Trophoblast cell (in vitro differentiated cells and primary cell): ENCODE measurements at regions not wholly inside any gene's neighbourhood (a gene's known extent, or its start where the extent isn't known, plus 50 kb on each side); places are given as distances from the start of the nearest gene placed in this dataset.

Source experiments
- DNase-seq, 2 donors: peaks; one replicate each; pipeline ENCODE4 v3.0.0-alpha.2; 2016
- H2AFZ ChIP-seq: 2 replicates; pipeline ENCODE4 v1.6.1; 2013; ENCODE audit warnings: low read length, moderate library complexity, mild to moderate bottlenecking; ENCODE audit not compliant: insufficient read depth, poor library complexity
- H2AK5ac ChIP-seq: 2 replicates; pipeline ENCODE4 v1.6.1; 2013; ENCODE audit warnings: mild to moderate bottlenecking, low read length
- H2BK120ac ChIP-seq: 2 replicates; pipeline ENCODE4 v1.6.1; 2013; ENCODE audit warnings: low read length, mild to moderate bottlenecking, moderate library complexity; ENCODE audit not compliant: insufficient read depth, poor library complexity
- H2BK12ac ChIP-seq: 2 replicates; pipeline ENCODE4 v1.6.1; 2013; ENCODE audit warnings: mild to moderate bottlenecking, low read length, moderate library complexity
- H2BK5ac ChIP-seq: 2 replicates; pipeline ENCODE4 v1.6.1; 2013; ENCODE audit warnings: low read length, low read depth, moderate library complexity, mild to moderate bottlenecking; ENCODE audit not compliant: poor library complexity
- H3K14ac ChIP-seq: 2 replicates; pipeline ENCODE4 v1.6.1; 2013; ENCODE audit warnings: mild to moderate bottlenecking, low read length
- H3K18ac ChIP-seq: 2 replicates; pipeline ENCODE4 v1.6.1; 2013; ENCODE audit warnings: mild to moderate bottlenecking, low read length
- H3K23ac ChIP-seq: 2 replicates; pipeline ENCODE4 v1.6.1; 2013; ENCODE audit warnings: low read length
- H3K27ac ChIP-seq: 2 replicates; pipeline ENCODE4 v1.5.1; 2013; ENCODE audit warnings: low read depth, mild to moderate bottlenecking, inconsistent platforms, low read length, moderate library complexity
- H3K27me3 ChIP-seq: 2 replicates; pipeline ENCODE4 v1.6.1; 2013; ENCODE audit warnings: inconsistent platforms, mild to moderate bottlenecking, low read length, moderate library complexity; ENCODE audit not compliant: insufficient read depth
- H3K36me3 ChIP-seq, 2 experiments: 1 replicate in 1 of 2; 2 replicates in 1 of 2; pipeline ENCODE4 v1.6.1; 2013; ENCODE audit warnings: low read length in 2 of 2, mild to moderate bottlenecking in 2 of 2, moderate library complexity in 1 of 2; ENCODE audit not compliant: insufficient read depth in 2 of 2, control insufficient read depth in 1 of 2
- H3K4ac ChIP-seq: 2 replicates; pipeline ENCODE4 v1.6.1; 2013; ENCODE audit warnings: low read depth, mild to moderate bottlenecking, low read length, moderate library complexity
- H3K4me1 ChIP-seq, 2 experiments: 1 replicate in 1 of 2; 2 replicates in 1 of 2; pipeline ENCODE4 v1.6.1; 2013; ENCODE audit warnings: low read length in 2 of 2, mild to moderate bottlenecking in 2 of 2, moderate library complexity in 1 of 2; ENCODE audit not compliant: insufficient read depth in 2 of 2, control insufficient read depth in 1 of 2
- H3K4me2 ChIP-seq: 2 replicates; pipeline ENCODE4 v1.6.1; 2013; ENCODE audit warnings: inconsistent platforms, mild to moderate bottlenecking, low read length, moderate library complexity
- H3K4me3 ChIP-seq: 2 replicates; pipeline ENCODE4 v1.5.1; 2013; ENCODE audit warnings: mild to moderate bottlenecking, low read depth, low read length, inconsistent platforms
- H3K79me1 ChIP-seq: one replicate; pipeline ENCODE4 v1.6.1; 2013; ENCODE audit warnings: low read length
- H3K79me2 ChIP-seq: 2 replicates; pipeline ENCODE4 v1.6.1; 2013; ENCODE audit warnings: low read length, mild to moderate bottlenecking; ENCODE audit not compliant: control insufficient read depth, insufficient read depth, poor library complexity
- H3K9ac ChIP-seq: 2 replicates; pipeline ENCODE4 v1.6.1; 2013; ENCODE audit warnings: mild to moderate bottlenecking, low read length
- H3K9me3 ChIP-seq: 2 replicates; pipeline ENCODE4 v1.6.1; 2013; ENCODE audit warnings: low read depth, mild to moderate bottlenecking, control low read depth, inconsistent platforms, low read length; ENCODE audit not compliant: insufficient read depth
- H4K12ac ChIP-seq: 2 replicates; pipeline ENCODE4 v1.6.1; 2013; ENCODE audit warnings: low read depth, mild to moderate bottlenecking, low read length, moderate library complexity
- H4K8ac ChIP-seq: 2 replicates; pipeline ENCODE4 v1.6.1; 2013; ENCODE audit warnings: low read depth, mild to moderate bottlenecking, low read length, moderate library complexity
- H4K91ac ChIP-seq: one replicate; pipeline ENCODE4 v1.6.1; 2013; ENCODE audit warnings: low read depth, mild to moderate bottlenecking, low read length, moderate library complexity
- WGBS: extraction: QIAGEN DNeasy Blood & Tissue Kit; methylation state at CpG from one replicate; pipeline ENCODE4 v1.1.7; 2013; ENCODE audit warnings: missing lambda C conversion rate; ENCODE audit not compliant: insufficient read length, insufficient coverage; ENCODE audit errors: extremely low coverage; 5-methylcytosine and 5-hydroxymethylcytosine counted together

DNA sequence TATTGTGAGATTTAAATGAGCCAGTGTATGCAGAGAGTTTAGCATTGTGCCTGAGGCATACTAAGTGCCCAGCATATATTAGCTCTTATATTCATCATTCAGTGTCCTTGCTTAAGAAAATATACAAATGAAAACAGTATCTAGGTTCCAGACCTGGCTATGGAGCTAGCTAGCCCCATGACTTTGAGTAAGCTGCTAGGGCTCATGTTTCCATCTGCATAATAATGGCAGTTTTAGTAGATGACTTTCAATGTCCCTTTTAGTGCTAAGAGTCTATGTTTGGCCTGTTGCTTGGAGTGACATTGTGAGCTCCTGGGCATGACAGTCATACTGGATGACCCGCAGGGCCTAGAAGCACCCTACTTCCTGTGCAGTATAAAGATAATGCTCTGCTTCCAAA is 435.3 kb downstream of the ZIC3 start:
- Histone ChIP-seq H4K8ac (no peak overlapping the region), H4K91ac (no peak overlapping the region), H3K23ac (no peak overlapping the region), H2BK12ac (no peak overlapping the region), H2AFZ (no peak overlapping the region), H3K27me3 (no peaks in the 10 kb centered on the region), H3K79me2 (no peaks in the 10 kb centered on the region), H3K4me3 (no peak overlapping the region), H3K4me1 (no peaks in the 10 kb centered on the region), H2BK120ac (no peak overlapping the region), H3K27ac (no peak overlapping the region), H3K9ac (no peak overlapping the region), H3K9me3 (no peaks in the 10 kb centered on the region), H3K36me3 (no peaks in the 10 kb centered on the region), H3K4me2 (no peak overlapping the region), H3K14ac (no peak overlapping the region), H2AK5ac (no peak overlapping the region), H4K12ac (no peak overlapping the region), H3K79me1 (no peaks in the 10 kb centered on the region), H2BK5ac (no peak overlapping the region), H3K4ac (no peak overlapping the region), H3K18ac (no peak overlapping the region)
- no peak for DNase-seq
- WGBS: no CpG with 5 or more reads among the region's 1 CpG

GRCh38 chrX:138006180-138006579 is 440.3 kb downstream of the ZIC3 start:
- Histone ChIP-seq H3K18ac (no peak overlapping the region), H3K9ac (no peak overlapping the region), H2BK12ac (no peak overlapping the region), H4K8ac (no peak overlapping the region), H3K27me3 (no peaks in the 10 kb centered on the region), H3K9me3 (no peaks in the 10 kb centered on the region), H3K4me3 (no peak overlapping the region), H4K12ac (no peak overlapping the region), H3K23ac (no peak overlapping the region), H3K79me2 (no peaks in the 10 kb centered on the region), H2AFZ (no peak overlapping the region), H3K4me2 (no peak overlapping the region), H2AK5ac (no peak overlapping the region), H2BK5ac (no peak overlapping the region), H3K27ac (no peak overlapping the region), H2BK120ac (no peak overlapping the region), H3K14ac (no peak overlapping the region), H3K4me1 (no peaks in the 10 kb centered on the region), H4K91ac (no peak overlapping the region), H3K4ac (no peak overlapping the region), H3K79me1 (no peaks in the 10 kb centered on the region), H3K36me3 (no peaks in the 10 kb centered on the region)
- WGBS: no CpG with 5 or more reads among the region's 4 CpGs
- no peak for DNase-seq

DNA sequence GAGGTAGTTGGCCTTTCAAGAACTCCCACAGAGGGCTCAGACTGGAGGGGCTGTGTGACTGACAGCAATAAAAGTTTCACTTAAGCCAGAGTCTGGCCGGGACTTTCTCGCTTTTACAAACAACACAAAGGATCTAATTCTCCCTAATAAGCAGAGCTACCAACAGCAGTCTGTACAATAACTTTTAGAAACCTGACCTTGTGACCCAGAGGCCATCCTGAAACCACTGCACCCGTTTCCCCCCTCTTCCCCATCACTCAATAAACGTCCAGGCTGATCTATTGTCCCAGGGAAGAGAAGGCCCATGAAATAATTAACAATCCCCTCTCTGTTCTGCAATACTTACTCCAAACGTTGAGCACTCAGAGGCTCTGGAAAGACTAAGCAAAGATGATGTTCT is 442.4 kb downstream of the ZIC3 start:
- Histone ChIP-seq H3K4me3 (no peak overlapping the region), H3K27me3 (no peaks in the 10 kb centered on the region), H4K8ac (no peak overlapping the region), H3K4ac (no peak overlapping the region), H3K27ac (no peak overlapping the region), H3K4me2 (no peak overlapping the region), H2AK5ac (no peak overlapping the region), H2BK120ac (no peak overlapping the region), H3K18ac (no peak overlapping the region), H2AFZ (no peak overlapping the region), H4K12ac (no peak overlapping the region), H3K9ac (no peak overlapping the region), H3K36me3 (no peaks in the 10 kb centered on the region), H3K4me1 (no peaks in the 10 kb centered on the region), H3K79me2 (no peaks in the 10 kb centered on the region), H4K91ac (no peak overlapping the region), H3K9me3 (no peaks in the 10 kb centered on the region), H3K23ac (no peak overlapping the region), H2BK12ac (no peak overlapping the region), H2BK5ac (no peak overlapping the region), H3K79me1 (no peaks in the 10 kb centered on the region), H3K14ac (no peak overlapping the region)
- WGBS: no CpG with 5 or more reads among the region's 5 CpGs
- DNase-seq: no peak

DNA sequence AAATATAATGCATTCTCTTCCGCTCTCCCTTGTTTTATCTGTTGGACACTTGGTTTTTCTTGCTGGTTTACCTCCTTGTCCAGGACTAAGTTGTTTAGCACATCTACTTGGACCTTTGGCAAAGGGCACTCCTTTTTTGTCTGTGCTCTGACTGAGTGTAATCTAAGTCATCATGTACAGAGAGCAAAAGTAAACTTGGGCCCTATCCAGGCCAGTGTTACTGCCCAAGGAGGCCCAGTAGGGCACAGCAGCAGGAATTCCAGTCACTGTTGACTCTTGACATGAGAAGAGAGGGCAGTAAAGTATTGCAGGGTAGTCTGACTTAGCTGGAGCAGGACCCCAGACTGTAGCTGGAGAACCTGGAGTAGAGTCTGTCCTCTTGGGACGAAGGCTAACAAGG is 445.5 kb downstream of the ZIC3 start:
- Histone ChIP-seq H3K79me1 (no peaks in the 10 kb centered on the region), H3K27me3 (no peaks in the 10 kb centered on the region), H3K36me3 (no peaks in the 10 kb centered on the region), H3K79me2 (no peaks in the 10 kb centered on the region), H3K27ac (no peak overlapping the region), H3K23ac (no peak overlapping the region), H2AFZ (no peak overlapping the region), H4K12ac (no peak overlapping the region), H3K14ac (no peak overlapping the region), H4K91ac (no peak overlapping the region), H3K4me1 (no peaks in the 10 kb centered on the region), H2BK5ac (no peak overlapping the region), H2BK12ac (no peak overlapping the region), H3K9ac (no peak overlapping the region), H2BK120ac (no peak overlapping the region), H2AK5ac (no peak overlapping the region), H3K18ac (no peak overlapping the region), H3K4me3 (no peak overlapping the region), H3K4me2 (no peak overlapping the region), H3K4ac (no peak overlapping the region), H4K8ac (no peak overlapping the region), H3K9me3 (no peaks in the 10 kb centered on the region)
- no peak for DNase-seq
- no CpG with 5 or more reads among the region's 2 CpGs for WGBS
